HL-60 (cell line): ENCODE measurements at regions not wholly inside any gene's neighbourhood (a gene's known extent, or its start where the extent isn't known, plus 50 kb on each side); places are given as distances from the start of the nearest gene placed in this dataset.

Source experiments
- POLR2AphosphoS5 ChIP-seq: IDR thresholded peaks from 2 replicates; pipeline ENCODE4 v1.6.1; 2012; ENCODE audit warnings: low read depth
- TF ChIP-seq, protein P1 (sequence below): IDR thresholded peaks from one replicate; pipeline ENCODE4 v1.5.1; 2011; ENCODE audit warnings: low read length, control low read depth, inconsistent platforms; ENCODE audit not compliant: insufficient read depth

DNA sequence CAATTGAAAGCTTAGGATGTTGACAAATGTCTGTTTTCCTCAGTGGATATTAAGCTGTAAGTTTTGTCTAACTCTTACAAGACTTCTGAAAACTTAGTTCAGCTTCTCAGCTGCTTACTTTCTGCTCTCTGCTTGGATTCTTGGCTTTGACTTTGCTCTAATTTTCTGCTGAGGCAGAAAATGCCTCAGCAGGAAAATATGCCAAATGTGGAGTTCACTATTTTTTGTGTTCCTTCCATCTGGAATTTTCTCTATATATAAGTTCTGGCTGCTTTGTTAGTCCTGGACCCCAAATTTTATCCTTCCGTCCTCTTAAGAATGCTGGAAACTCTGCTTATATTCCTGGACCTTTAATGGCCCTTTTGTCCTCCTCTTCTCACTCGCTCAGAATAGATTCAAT is 352.6 kb upstream of the NWD2 start:
- TF ChIP-seq, protein P1, sequence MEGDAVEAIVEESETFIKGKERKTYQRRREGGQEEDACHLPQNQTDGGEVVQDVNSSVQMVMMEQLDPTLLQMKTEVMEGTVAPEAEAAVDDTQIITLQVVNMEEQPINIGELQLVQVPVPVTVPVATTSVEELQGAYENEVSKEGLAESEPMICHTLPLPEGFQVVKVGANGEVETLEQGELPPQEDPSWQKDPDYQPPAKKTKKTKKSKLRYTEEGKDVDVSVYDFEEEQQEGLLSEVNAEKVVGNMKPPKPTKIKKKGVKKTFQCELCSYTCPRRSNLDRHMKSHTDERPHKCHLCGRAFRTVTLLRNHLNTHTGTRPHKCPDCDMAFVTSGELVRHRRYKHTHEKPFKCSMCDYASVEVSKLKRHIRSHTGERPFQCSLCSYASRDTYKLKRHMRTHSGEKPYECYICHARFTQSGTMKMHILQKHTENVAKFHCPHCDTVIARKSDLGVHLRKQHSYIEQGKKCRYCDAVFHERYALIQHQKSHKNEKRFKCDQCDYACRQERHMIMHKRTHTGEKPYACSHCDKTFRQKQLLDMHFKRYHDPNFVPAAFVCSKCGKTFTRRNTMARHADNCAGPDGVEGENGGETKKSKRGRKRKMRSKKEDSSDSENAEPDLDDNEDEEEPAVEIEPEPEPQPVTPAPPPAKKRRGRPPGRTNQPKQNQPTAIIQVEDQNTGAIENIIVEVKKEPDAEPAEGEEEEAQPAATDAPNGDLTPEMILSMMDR: no peak
- TF ChIP-seq POLR2AphosphoS5: no peak
